ENCODE measurements at regions not wholly inside any gene's neighbourhood (a gene's known extent, or its start where the extent isn't known, plus 50 kb on each side); places are given as distances from the start of the nearest gene placed in this dataset.

DNA sequence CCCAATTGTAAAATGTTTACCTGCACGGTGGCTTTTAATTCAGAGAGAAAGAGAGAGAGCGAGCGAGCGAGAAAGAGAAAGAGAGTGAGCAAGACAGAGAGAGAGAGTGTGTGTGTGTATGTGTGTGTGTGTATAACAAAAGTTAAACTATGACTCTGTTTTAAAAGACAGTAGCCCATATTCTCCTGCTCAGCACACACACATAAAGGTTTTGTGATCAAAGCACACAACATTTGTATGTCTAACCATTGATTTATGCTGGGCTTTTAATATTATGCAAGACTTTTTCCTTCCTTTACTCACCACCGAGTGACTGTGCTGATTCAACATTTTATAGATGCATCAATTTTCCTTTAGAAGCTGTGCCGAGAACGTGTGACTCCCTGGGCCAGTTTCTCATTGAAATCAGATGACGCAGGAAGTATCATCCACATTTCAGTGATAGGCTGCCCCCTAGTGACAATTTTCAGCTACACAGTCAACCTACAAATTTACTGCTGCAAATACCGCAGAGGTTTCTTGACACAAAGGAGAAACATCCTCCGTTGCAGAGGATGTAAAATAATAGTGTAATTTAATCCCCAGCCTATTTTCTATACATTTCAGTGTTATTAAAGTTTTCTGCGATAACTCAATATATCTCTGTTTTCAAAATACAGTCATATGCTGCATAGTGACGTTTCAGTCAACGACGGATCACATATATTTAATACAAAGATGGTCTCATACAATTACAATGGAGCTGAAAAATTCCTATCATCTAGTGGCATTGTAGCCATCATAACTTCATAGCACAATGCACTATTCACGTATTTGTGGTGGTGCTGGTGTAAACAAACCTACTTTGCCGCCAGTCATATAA lies 165.9 kb upstream of the TANK start:
- Histone ChIP-seq H3K4me3 (no peak overlapping the region), H3K4me1 (ENCODE audit: insufficient read depth) (peaks cover 7% of the 10 kb centered on the region; the same call in 1 of the 2 replicates), H3K27ac (ENCODE audit: low read depth) (no peak overlapping the region), H3K9me2 (ENCODE audit: insufficient read depth) (no peaks in the 10 kb centered on the region), H3K4me2 (no peak overlapping the region), H2AFZ (peak overlapping the region; percentile 49), H3K79me2 (replicated peaks; ENCODE audit: insufficient read depth) (no peaks in the 10 kb centered on the region), H3F3A (replicated peaks; ENCODE audit: low read depth) (no peaks in the 10 kb centered on the region), H3K27me3 (ENCODE audit: insufficient read depth) (no peaks in the 10 kb centered on the region), H3K36me3 (ENCODE audit: insufficient read depth) (no peaks in the 10 kb centered on the region), H4K20me1 (replicated peaks; ENCODE audit: insufficient read depth) (no peaks in the 10 kb centered on the region)
- H3K4me3 Mint-ChIP-seq = no peak overlapping the region
- DNase-seq (ENCODE audit: low spot score) (peak; percentile 90), ATAC-seq (peak; percentile 87)
- H3K9me3 Mint-ChIP-seq = no peaks in the 10 kb centered on the region
- H3K36me3 Mint-ChIP-seq (ENCODE audit: low read depth) = no peaks in the 10 kb centered on the region
- H3K27ac Mint-ChIP-seq = peak overlapping the region; percentile 1; the same call in 1 of the 2 replicates
- H3K27me3 Mint-ChIP-seq (ENCODE audit: insufficient read depth, low read depth, poor library complexity) = peaks cover 3% of the 10 kb centered on the region
- peaks cover 8% of the 10 kb centered on the region for H3K4me1 Mint-ChIP-seq
- TF ChIP-seq, protein P1, sequence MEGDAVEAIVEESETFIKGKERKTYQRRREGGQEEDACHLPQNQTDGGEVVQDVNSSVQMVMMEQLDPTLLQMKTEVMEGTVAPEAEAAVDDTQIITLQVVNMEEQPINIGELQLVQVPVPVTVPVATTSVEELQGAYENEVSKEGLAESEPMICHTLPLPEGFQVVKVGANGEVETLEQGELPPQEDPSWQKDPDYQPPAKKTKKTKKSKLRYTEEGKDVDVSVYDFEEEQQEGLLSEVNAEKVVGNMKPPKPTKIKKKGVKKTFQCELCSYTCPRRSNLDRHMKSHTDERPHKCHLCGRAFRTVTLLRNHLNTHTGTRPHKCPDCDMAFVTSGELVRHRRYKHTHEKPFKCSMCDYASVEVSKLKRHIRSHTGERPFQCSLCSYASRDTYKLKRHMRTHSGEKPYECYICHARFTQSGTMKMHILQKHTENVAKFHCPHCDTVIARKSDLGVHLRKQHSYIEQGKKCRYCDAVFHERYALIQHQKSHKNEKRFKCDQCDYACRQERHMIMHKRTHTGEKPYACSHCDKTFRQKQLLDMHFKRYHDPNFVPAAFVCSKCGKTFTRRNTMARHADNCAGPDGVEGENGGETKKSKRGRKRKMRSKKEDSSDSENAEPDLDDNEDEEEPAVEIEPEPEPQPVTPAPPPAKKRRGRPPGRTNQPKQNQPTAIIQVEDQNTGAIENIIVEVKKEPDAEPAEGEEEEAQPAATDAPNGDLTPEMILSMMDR (conservative IDR thresholded peaks at IDR 0.05; ENCODE audit: low read depth in 2 of 2) = peak; percentile 89 to 93
- TF ChIP-seq EZH2 (IDR thresholded peaks at IDR 0.05; ENCODE audit: low read depth, unreplicated experiment) (no peak), CREB1 (CRISPR knock-in tag; IDR thresholded peaks at IDR 0.05; ENCODE audit: low read depth) (peak; percentile 63)
- TF ChIP-seq, protein P2, sequence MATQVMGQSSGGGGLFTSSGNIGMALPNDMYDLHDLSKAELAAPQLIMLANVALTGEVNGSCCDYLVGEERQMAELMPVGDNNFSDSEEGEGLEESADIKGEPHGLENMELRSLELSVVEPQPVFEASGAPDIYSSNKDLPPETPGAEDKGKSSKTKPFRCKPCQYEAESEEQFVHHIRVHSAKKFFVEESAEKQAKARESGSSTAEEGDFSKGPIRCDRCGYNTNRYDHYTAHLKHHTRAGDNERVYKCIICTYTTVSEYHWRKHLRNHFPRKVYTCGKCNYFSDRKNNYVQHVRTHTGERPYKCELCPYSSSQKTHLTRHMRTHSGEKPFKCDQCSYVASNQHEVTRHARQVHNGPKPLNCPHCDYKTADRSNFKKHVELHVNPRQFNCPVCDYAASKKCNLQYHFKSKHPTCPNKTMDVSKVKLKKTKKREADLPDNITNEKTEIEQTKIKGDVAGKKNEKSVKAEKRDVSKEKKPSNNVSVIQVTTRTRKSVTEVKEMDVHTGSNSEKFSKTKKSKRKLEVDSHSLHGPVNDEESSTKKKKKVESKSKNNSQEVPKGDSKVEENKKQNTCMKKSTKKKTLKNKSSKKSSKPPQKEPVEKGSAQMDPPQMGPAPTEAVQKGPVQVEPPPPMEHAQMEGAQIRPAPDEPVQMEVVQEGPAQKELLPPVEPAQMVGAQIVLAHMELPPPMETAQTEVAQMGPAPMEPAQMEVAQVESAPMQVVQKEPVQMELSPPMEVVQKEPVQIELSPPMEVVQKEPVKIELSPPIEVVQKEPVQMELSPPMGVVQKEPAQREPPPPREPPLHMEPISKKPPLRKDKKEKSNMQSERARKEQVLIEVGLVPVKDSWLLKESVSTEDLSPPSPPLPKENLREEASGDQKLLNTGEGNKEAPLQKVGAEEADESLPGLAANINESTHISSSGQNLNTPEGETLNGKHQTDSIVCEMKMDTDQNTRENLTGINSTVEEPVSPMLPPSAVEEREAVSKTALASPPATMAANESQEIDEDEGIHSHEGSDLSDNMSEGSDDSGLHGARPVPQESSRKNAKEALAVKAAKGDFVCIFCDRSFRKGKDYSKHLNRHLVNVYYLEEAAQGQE (IDR thresholded peaks at IDR 0.05; ENCODE audit: unreplicated experiment) = no peak

DNA sequence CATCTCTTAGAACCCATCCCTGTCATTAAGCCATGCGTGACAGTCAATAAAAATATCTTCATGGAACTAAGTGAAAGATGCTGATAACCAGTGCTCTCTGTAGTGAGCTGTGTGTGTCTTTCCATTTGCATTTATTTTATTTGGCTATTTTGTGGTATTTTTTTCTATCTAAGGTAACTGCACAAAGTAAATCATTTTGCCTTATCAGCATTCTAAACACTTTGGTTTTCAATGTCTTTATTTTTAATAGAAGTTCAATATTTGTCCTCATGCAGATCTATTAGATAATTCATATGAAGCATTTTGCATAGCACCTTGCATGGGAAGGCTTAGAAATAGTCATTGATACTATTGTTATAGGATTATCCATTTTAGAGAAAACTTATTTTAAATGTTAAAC lies 163.6 kb upstream of the TANK start:
- TF ChIP-seq CREB1 (CRISPR knock-in tag; IDR thresholded peaks at IDR 0.05; ENCODE audit: low read depth) = no peak
- TF ChIP-seq STAT1 (IDR thresholded peaks at IDR 0.05; ENCODE audit: unreplicated experiment) = no peak
- TF ChIP-seq ZNF114 (CRISPR knock-in tag; IDR thresholded peaks at IDR 0.05) = no peak
- TF ChIP-seq NANOG (IDR thresholded peaks at IDR 0.05; ENCODE audit: borderline replicate concordance) = no peak
- TF ChIP-seq, protein P3, sequence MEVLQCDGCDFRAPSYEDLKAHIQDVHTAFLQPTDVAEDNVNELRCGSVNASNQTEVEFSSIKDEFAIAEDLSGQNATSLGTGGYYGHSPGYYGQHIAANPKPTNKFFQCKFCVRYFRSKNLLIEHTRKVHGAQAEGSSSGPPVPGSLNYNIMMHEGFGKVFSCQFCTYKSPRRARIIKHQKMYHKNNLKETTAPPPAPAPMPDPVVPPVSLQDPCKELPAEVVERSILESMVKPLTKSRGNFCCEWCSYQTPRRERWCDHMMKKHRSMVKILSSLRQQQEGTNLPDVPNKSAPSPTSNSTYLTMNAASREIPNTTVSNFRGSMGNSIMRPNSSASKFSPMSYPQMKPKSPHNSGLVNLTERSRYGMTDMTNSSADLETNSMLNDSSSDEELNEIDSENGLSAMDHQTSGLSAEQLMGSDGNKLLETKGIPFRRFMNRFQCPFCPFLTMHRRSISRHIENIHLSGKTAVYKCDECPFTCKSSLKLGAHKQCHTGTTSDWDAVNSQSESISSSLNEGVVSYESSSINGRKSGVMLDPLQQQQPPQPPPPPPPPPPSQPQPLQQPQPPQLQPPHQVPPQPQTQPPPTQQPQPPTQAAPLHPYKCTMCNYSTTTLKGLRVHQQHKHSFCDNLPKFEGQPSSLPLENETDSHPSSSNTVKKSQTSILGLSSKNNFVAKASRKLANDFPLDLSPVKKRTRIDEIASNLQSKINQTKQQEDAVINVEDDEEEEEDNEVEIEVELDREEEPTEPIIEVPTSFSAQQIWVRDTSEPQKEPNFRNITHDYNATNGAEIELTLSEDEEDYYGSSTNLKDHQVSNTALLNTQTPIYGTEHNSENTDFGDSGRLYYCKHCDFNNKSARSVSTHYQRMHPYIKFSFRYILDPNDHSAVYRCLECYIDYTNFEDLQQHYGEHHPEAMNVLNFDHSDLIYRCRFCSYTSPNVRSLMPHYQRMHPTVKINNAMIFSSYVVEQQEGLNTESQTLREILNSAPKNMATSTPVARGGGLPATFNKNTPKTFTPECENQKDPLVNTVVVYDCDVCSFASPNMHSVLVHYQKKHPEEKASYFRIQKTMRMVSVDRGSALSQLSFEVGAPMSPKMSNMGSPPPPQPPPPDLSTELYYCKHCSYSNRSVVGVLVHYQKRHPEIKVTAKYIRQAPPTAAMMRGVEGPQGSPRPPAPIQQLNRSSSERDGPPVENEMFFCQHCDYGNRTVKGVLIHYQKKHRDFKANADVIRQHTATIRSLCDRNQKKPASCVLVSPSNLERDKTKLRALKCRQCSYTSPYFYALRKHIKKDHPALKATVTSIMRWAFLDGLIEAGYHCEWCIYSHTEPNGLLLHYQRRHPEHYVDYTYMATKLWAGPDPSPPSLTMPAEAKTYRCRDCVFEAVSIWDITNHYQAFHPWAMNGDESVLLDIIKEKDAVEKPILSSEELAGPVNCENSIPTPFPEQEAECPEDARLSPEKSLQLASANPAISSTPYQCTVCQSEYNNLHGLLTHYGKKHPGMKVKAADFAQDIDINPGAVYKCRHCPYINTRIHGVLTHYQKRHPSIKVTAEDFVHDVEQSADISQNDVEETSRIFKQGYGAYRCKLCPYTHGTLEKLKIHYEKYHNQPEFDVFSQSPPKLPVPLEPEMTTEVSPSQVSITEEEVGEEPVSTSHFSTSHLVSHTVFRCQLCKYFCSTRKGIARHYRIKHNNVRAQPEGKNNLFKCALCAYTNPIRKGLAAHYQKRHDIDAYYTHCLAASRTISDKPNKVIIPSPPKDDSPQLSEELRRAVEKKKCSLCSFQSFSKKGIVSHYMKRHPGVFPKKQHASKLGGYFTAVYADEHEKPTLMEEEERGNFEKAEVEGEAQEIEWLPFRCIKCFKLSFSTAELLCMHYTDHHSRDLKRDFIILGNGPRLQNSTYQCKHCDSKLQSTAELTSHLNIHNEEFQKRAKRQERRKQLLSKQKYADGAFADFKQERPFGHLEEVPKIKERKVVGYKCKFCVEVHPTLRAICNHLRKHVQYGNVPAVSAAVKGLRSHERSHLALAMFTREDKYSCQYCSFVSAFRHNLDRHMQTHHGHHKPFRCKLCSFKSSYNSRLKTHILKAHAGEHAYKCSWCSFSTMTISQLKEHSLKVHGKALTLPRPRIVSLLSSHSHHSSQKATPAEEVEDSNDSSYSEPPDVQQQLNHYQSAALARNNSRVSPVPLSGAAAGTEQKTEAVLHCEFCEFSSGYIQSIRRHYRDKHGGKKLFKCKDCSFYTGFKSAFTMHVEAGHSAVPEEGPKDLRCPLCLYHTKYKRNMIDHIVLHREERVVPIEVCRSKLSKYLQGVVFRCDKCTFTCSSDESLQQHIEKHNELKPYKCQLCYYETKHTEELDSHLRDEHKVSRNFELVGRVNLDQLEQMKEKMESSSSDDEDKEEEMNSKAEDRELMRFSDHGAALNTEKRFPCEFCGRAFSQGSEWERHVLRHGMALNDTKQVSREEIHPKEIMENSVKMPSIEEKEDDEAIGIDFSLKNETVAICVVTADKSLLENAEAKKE (CRISPR knock-in tag; IDR thresholded peaks at IDR 0.05) = no peak
- ATAC-seq = no peak

More for the DNA sequence above, 163.6 kb upstream of the TANK start:
- peaks cover 3% of the 10 kb centered on the region for H3K27me3 Mint-ChIP-seq (ENCODE audit: insufficient read depth, low read depth, poor library complexity)
- H3K79me2 ChIP-seq (replicated peaks; ENCODE audit: insufficient read depth) = no peaks in the 10 kb centered on the region
- no peak overlapping the region for H3K27ac ChIP-seq (ENCODE audit: low read depth)
- no peaks in the 10 kb centered on the region for H3F3A ChIP-seq (replicated peaks; ENCODE audit: low read depth)
- H3K27ac Mint-ChIP-seq = no peak overlapping the region
- no peak for DNase-seq (ENCODE audit: low spot score)
- H3K4me1 ChIP-seq (ENCODE audit: insufficient read depth) = peaks cover 7% of the 10 kb centered on the region; the same call in 1 of the 2 replicates
- no peaks in the 10 kb centered on the region; the same call in 2 of the 3 replicates for H3K9me3 Mint-ChIP-seq
- no peaks in the 10 kb centered on the region for H3K36me3 ChIP-seq (ENCODE audit: insufficient read depth)
- no peaks in the 10 kb centered on the region for H4K20me1 ChIP-seq (replicated peaks; ENCODE audit: insufficient read depth)
- H3K27me3 ChIP-seq (ENCODE audit: insufficient read depth) = no peaks in the 10 kb centered on the region
- no peak overlapping the region for H2AFZ ChIP-seq
- H3K9me2 ChIP-seq (ENCODE audit: insufficient read depth) = no peaks in the 10 kb centered on the region
- H3K4me2 ChIP-seq = no peak overlapping the region
- H3K4me1 Mint-ChIP-seq = peaks cover 8% of the 10 kb centered on the region
- no peak overlapping the region for H3K4me3 Mint-ChIP-seq
- H3K4me3 ChIP-seq = no peak overlapping the region
- H3K36me3 Mint-ChIP-seq (ENCODE audit: low read depth) = no peaks in the 10 kb centered on the region
